SK-N-SH (cell line): ENCODE measurements at regions not wholly inside any gene's neighbourhood (a gene's known extent, or its start where the extent isn't known, plus 50 kb on each side); places are given as distances from the start of the nearest gene placed in this dataset.

Experiments
- CTCF ChIA-PET: fragments of 300-600, 350-600 bp; formaldehyde crosslinking; extraction: SDS; loops from one replicate; lab custom pipeline; 2021; lab: Yijun Ruan, JAX
- POLR2A ChIA-PET: fragments of 350-600 bp; sonication (Branson Sonifier 250); formaldehyde crosslinking; extraction: SDS; loops from one replicate; lab custom pipeline; 2020; ENCODE audit warnings: antibody characterized with exemption, inconsistent platforms; lab: Yijun Ruan, JAX
- DNase-seq: peaks from one replicate; pipeline ENCODE4 v3.0.0; 2012
- H2AFZ ChIP-seq: fragments of 200-600 bp; sonication (generic); 2 replicates; pipeline ENCODE4 v1.8.1; 2016; ENCODE audit warnings: antibody characterized with exemption, mild to moderate bottlenecking, low read depth
- H3F3A ChIP-seq: fragments of 200-600 bp; sonication (generic); replicated peaks from 2 replicates; pipeline ENCODE3; 2016; ENCODE audit warnings: antibody characterized with exemption, mild to moderate bottlenecking; ENCODE audit not compliant: insufficient read depth
- H3K27ac ChIP-seq, 2 experiments: fragments of 200-500 bp in 1 of 2; fragments of 200-600 bp in 1 of 2; sonication (Bioruptor generic) in 1 of 2; sonication (generic), shearing (Covaris generic) in 1 of 2; 2 replicates each; pipeline versions ENCODE4 v1.5.1 to v1.6.1; 2014 to 2016; ENCODE audit warnings: low read depth in 2 of 2, inconsistent platforms in 1 of 2, low read length in 1 of 2, mild to moderate bottlenecking in 1 of 2, mixed read lengths in 1 of 2
- H3K27me3 ChIP-seq: fragments of 200-600 bp; sonication (generic), shearing (Covaris generic); 2 replicates; pipeline ENCODE4 v1.6.1; 2016; ENCODE audit warnings: mixed run types; ENCODE audit not compliant: insufficient read depth
- H3K36me3 ChIP-seq, 2 experiments: fragments of 200-500 bp in 1 of 2; fragments of 200-600 bp in 1 of 2; sonication (Bioruptor generic) in 1 of 2; sonication (generic) in 1 of 2; replicated peaks in 1 of 2; 2 replicates each; pipeline versions ENCODE3 to v1.5.1; 2014 to 2016; ENCODE audit warnings: low read length in 1 of 2, mild to moderate bottlenecking in 1 of 2; ENCODE audit not compliant: insufficient read depth in 2 of 2, control insufficient read depth in 1 of 2
- H3K4me1 ChIP-seq, 2 experiments: fragments of 200-500 bp in 1 of 2; fragments of 200-600 bp in 1 of 2; sonication (Bioruptor generic) in 1 of 2; sonication (generic), shearing (Covaris generic) in 1 of 2; 2 replicates each; pipeline versions ENCODE4 v1.5.1 to v1.6.1; 2014 to 2016; ENCODE audit warnings: low read depth in 1 of 2, low read length in 1 of 2, mixed run types in 1 of 2; ENCODE audit not compliant: insufficient read depth in 2 of 2, control insufficient read depth in 1 of 2
- H3K4me2 ChIP-seq: fragments of 200-600 bp; sonication (generic), shearing (Covaris generic); 2 replicates; pipeline ENCODE4 v1.6.1; 2017; ENCODE audit warnings: mixed run types
- H3K4me3 ChIP-seq, 2 experiments: fragments of 200-500 bp in 1 of 2; fragments of 200-600 bp in 1 of 2; sonication (Bioruptor generic) in 1 of 2; sonication (generic), shearing (Covaris generic) in 1 of 2; 2 replicates each; pipeline versions ENCODE4 v1.5.1 to v1.8.1; 2014 to 2016; ENCODE audit warnings: low read depth in 2 of 2, inconsistent platforms in 1 of 2, low read length in 1 of 2, mild to moderate bottlenecking in 1 of 2, mixed read lengths in 1 of 2, moderate library complexity in 1 of 2
- H3K79me2 ChIP-seq: fragments of 200-600 bp; sonication (generic); 2 replicates; pipeline ENCODE4 v1.8.1; 2017; ENCODE audit warnings: mild to moderate bottlenecking; ENCODE audit not compliant: insufficient read depth
- H3K9ac ChIP-seq: fragments of 200-600 bp; sonication (generic); 2 replicates; pipeline ENCODE4 v1.6.1; 2017; ENCODE audit warnings: mixed run types
- H3K9me2 ChIP-seq: fragments of 200-600 bp; sonication (generic); 2 replicates; pipeline ENCODE4 v1.6.1; 2017; ENCODE audit warnings: mixed run types
- H3K9me3 ChIP-seq: fragments of 200-600 bp; sonication (generic); 2 replicates; pipeline ENCODE4 v1.6.1; 2017; ENCODE audit warnings: mixed run types, mild to moderate bottlenecking, moderate library complexity
- H4K20me1 ChIP-seq: fragments of 200-600 bp; sonication (generic); 2 replicates; pipeline ENCODE4 v1.6.1; 2017; ENCODE audit warnings: mild to moderate bottlenecking, mixed run types; ENCODE audit not compliant: insufficient read depth
- CHD2 ChIP-seq: fragments of 150-350 bp; IDR thresholded peaks from 2 replicates; pipeline ENCODE4 v1.6.1; 2018; ENCODE audit warnings: low read length; ENCODE audit not compliant: partially characterized antibody
- CTCF ChIP-seq: fragments of 200-600 bp; sonication (generic); IDR thresholded peaks from 2 replicates; pipeline ENCODE4 v1.6.1; 2017; ENCODE audit warnings: antibody characterized with exemption, mild to moderate bottlenecking, moderate library complexity
- FOSL2 ChIP-seq: IDR thresholded peaks from 2 replicates; pipeline ENCODE4 v1.4.0; 2012; ENCODE audit warnings: low read depth, mild to moderate bottlenecking, moderate library complexity, borderline replicate concordance
- FOXM1 ChIP-seq: IDR thresholded peaks from 2 replicates; pipeline ENCODE4 v1.4.0; 2012; ENCODE audit warnings: low read depth, mild to moderate bottlenecking
- MAX ChIP-seq: IDR thresholded peaks from 2 replicates; pipeline ENCODE4 v1.4.0; 2012; ENCODE audit warnings: low read depth
- MEF2A ChIP-seq: IDR thresholded peaks from 2 replicates; pipeline ENCODE4 v1.4.0; 2012; ENCODE audit warnings: low read depth, borderline replicate concordance
- MXI1 ChIP-seq: IDR thresholded peaks from 2 replicates; pipeline ENCODE4 v1.6.1; 2012; ENCODE audit warnings: mild to moderate bottlenecking, low read depth, low read length, improper control_type of control experiment
- NFIC ChIP-seq: IDR thresholded peaks from 2 replicates; pipeline ENCODE4 v1.4.0; 2012; ENCODE audit warnings: borderline replicate concordance
- NRF1 ChIP-seq: IDR thresholded peaks from 2 replicates; pipeline ENCODE4 v1.6.1; 2012; ENCODE audit warnings: low read depth, mild to moderate bottlenecking, low read length
- RAD21 ChIP-seq: IDR thresholded peaks from 2 replicates; pipeline ENCODE4 v1.6.1; 2012; ENCODE audit warnings: mild to moderate bottlenecking, low read length
- RFX5 ChIP-seq: IDR thresholded peaks from 2 replicates; pipeline ENCODE4 v1.6.1; 2012; ENCODE audit warnings: mild to moderate bottlenecking, improper control_type of control experiment, low read length
- RXRA ChIP-seq: IDR thresholded peaks from 2 replicates; pipeline ENCODE4 v1.4.0; 2012; ENCODE audit warnings: low read depth, mild to moderate bottlenecking, borderline replicate concordance
- SIN3A ChIP-seq: IDR thresholded peaks from 2 replicates; pipeline ENCODE4 v1.6.1; 2012; ENCODE audit warnings: low read depth, mild to moderate bottlenecking, low read length, moderate library complexity, borderline replicate concordance
- SMC3 ChIP-seq: IDR thresholded peaks from 2 replicates; pipeline ENCODE4 v1.6.1; 2012; ENCODE audit warnings: low read depth, low read length, improper control_type of control experiment
- TCF12 ChIP-seq: IDR thresholded peaks from 2 replicates; pipeline ENCODE4 v1.4.0; 2012
- YY1 ChIP-seq: IDR thresholded peaks from 2 replicates; pipeline ENCODE4 v1.4.0; 2012; ENCODE audit warnings: low read depth, mild to moderate bottlenecking
- WGBS: methylation state at CpG from one replicate; pipeline ENCODE4 v1.1.6; 2017; ENCODE audit warnings: low lambda C conversion rate; 5-methylcytosine and 5-hydroxymethylcytosine counted together
- TF ChIP-seq, protein P1 (sequence below): IDR thresholded peaks from 2 replicates; pipeline ENCODE4 v1.4.0; 2012; ENCODE audit warnings: low read depth, borderline replicate concordance

DNA sequence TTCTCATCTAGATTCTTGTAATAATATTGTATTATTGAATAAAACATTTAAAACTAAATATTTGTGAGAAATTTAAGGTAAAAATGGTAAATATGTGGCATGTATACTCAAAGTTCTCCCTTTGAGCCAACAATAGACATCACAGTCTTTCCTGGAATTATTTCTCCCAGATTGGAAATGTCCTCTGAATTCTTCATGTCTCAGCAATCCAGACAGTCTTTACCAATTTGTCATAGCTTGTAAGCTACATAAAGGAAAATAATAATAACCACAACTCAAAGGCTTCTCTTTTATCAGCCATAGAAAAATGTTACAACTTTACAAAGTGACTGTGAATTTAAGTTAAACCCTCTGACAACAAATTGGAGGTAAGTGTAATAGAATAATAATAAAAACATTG, 784.9 kb downstream of the EPHA4 start (continued):
- no peak for TF ChIP-seq FOSL2

DNA sequence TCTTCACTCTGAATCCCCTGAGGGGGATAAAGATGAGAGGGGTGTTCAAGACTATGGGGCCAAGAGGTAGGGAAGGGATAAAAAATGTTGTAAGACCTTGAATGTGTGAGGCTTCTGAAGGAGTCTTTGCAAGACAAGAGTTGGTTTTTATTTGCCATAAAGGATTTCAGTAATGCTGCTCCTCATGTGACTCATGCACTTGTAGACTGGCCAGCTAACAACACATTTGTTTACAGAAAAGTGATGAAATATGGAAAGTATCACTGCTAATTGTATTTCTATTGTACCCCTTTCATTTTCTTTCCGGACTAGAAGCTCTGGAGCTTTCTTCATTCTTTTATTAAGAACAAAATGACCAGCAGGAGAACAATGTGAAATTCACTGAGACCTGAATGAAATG, 782.1 kb downstream of the EPHA4 start:
- Histone ChIP-seq H3K9me3 (no peaks in the 10 kb centered on the region), H3F3A (no peaks in the 10 kb centered on the region), H3K79me2 (no peaks in the 10 kb centered on the region), H2AFZ (no peak overlapping the region), H4K20me1 (no peaks in the 10 kb centered on the region), H3K36me3 (no peaks in the 10 kb centered on the region), H3K9ac (no peak overlapping the region), H3K4me2 (no peak overlapping the region), H3K9me2 (no peaks in the 10 kb centered on the region), H3K27ac (no peak overlapping the region), H3K4me1 (no peaks in the 10 kb centered on the region), H3K4me3 (no peak overlapping the region), H3K27me3 (no peaks in the 10 kb centered on the region)
- TF ChIP-seq RAD21 = no peak
- TF ChIP-seq MAX = no peak
- TF ChIP-seq RFX5 = no peak
- no peak for TF ChIP-seq CTCF
- TF ChIP-seq CHD2 = no peak
- ChIA-PET CTCF (interaction anchor here (0.5 kb wide), 1 partner anchor 53 kb away, joined by 3 read pairs; no protein-coding TSS in a partner anchor), POLR2A (no interaction called here)
- 0% methylated on average over 1 of the region's 1 CpG for WGBS
- no peak for DNase-seq

- DNase-seq = no peak
Observed at GRCh38 chr2:220795705-220796104, 776.4 kb downstream of the EPHA4 start.

GRCh38 chr2:220811115-220811514, 761.0 kb downstream of the EPHA4 start:
- POLR2A ChIA-PET = no interaction called here
- CTCF ChIA-PET = no interaction called here
- Histone ChIP-seq H3K9me2 (no peaks in the 10 kb centered on the region), H3K9ac (no peak overlapping the region), H3K4me1 (no peaks in the 10 kb centered on the region), H3K36me3 (no peaks in the 10 kb centered on the region), H3F3A (no peaks in the 10 kb centered on the region), H2AFZ (no peak overlapping the region), H3K4me2 (no peak overlapping the region), H3K9me3 (no peaks in the 10 kb centered on the region), H3K27ac (no peak overlapping the region), H3K4me3 (no peak overlapping the region), H3K27me3 (no peaks in the 10 kb centered on the region), H3K79me2 (no peaks in the 10 kb centered on the region), H4K20me1 (no peaks in the 10 kb centered on the region)
- DNase-seq = no peak
- 0% methylated on average over 1 of the region's 1 CpG for WGBS
- TF ChIP-seq MXI1 = no peak
- no peak for TF ChIP-seq RAD21
- no peak for TF ChIP-seq MEF2A
- no peak for TF ChIP-seq FOSL2
- TF ChIP-seq MAX = no peak
- TF ChIP-seq SIN3A = no peak
- TF ChIP-seq, protein P1, sequence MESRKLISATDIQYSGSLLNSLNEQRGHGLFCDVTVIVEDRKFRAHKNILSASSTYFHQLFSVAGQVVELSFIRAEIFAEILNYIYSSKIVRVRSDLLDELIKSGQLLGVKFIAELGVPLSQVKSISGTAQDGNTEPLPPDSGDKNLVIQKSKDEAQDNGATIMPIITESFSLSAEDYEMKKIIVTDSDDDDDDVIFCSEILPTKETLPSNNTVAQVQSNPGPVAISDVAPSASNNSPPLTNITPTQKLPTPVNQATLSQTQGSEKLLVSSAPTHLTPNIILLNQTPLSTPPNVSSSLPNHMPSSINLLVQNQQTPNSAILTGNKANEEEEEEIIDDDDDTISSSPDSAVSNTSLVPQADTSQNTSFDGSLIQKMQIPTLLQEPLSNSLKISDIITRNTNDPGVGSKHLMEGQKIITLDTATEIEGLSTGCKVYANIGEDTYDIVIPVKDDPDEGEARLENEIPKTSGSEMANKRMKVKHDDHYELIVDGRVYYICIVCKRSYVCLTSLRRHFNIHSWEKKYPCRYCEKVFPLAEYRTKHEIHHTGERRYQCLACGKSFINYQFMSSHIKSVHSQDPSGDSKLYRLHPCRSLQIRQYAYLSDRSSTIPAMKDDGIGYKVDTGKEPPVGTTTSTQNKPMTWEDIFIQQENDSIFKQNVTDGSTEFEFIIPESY = no peak
- no peak for TF ChIP-seq RFX5
- no peak for TF ChIP-seq SMC3
- TF ChIP-seq NRF1 = no peak
- TF ChIP-seq RXRA = no peak
- TF ChIP-seq YY1 = no peak
- no peak for TF ChIP-seq CHD2
- TF ChIP-seq NFIC = no peak

More at GRCh38 chr2:220795705-220796104, 776.4 kb downstream of the EPHA4 start:
- no peak for TF ChIP-seq RAD21
- TF ChIP-seq NFIC = no peak
- no peak for TF ChIP-seq NRF1
- TF ChIP-seq FOXM1 = no peak
- no peak for TF ChIP-seq TCF12
- POLR2A ChIA-PET = no interaction called here
- CTCF ChIA-PET = no interaction called here
- Histone ChIP-seq H3K4me2 (no peak overlapping the region), H3K27me3 (no peaks in the 10 kb centered on the region), H3K9me2 (no peaks in the 10 kb centered on the region), H3K36me3 (no peaks in the 10 kb centered on the region), H4K20me1 (no peaks in the 10 kb centered on the region), H2AFZ (no peak overlapping the region), H3K79me2 (no peaks in the 10 kb centered on the region), H3K4me3 (no peak overlapping the region), H3F3A (no peaks in the 10 kb centered on the region), H3K4me1 (no peaks in the 10 kb centered on the region), H3K27ac (no peak overlapping the region), H3K9me3 (no peaks in the 10 kb centered on the region), H3K9ac (no peak overlapping the region)
- WGBS = 4% methylated on average over 3 of the region's 3 CpGs
